GM19328 (cell line): ENCODE measurements at regions not wholly inside any gene's neighbourhood (a gene's known extent, or its start where the extent isn't known, plus 50 kb on each side); places are given as distances from the start of the nearest gene placed in this dataset.
"Not testable (repeated sequence)": the region's sequence is repeated elsewhere in the genome, so short reads cannot be mapped to it uniquely, and the experiment has no call there.

Experiments
- ATAC-seq: cut with Tn5 transposase; IDR thresholded peaks from one replicate; pipeline ENCODE4 v1.9.1; 2021; ENCODE audit warnings: mild to moderate bottlenecking, moderate library complexity; ENCODE audit not compliant: unreplicated experiment

DNA sequence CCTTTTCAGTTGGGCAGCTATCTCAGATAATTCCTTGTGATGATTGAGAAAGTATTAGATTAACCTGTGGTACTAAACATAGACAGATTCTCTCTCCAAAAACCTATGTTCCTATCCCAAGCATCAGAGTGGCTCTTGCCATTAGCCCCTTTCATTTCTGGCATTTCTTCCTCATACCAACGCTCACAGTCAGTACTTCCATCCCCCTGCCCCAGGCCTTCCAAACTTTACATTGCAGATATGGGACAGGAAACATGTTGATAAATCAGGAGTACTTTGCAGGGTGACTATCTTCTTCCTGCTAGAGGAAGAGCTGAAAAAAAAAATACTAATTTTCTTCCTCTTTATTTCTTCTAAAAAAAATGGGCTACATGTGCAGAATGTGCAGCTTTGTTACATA is 442.6 kb upstream of the RGMB start:
- no peak for ATAC-seq

DNA sequence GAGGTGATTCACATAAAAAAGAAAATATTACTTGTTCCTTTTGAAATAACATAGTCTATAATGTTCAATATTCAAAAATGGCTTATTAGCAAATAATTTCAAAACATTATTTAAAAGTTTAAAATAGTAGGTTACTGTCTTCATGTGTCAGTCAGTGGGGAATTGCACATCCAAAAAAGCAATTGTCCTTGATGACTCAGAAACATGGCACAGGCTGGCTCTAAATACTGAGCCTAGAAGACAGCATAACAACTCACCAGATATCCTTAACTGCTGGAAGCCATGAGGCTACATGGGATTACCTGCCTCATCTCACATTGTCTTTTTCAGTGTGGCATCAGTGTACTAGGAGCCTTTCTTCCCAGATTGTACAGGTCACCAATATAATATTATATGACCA is 439.5 kb upstream of the RGMB start:
- ATAC-seq = no peak

DNA sequence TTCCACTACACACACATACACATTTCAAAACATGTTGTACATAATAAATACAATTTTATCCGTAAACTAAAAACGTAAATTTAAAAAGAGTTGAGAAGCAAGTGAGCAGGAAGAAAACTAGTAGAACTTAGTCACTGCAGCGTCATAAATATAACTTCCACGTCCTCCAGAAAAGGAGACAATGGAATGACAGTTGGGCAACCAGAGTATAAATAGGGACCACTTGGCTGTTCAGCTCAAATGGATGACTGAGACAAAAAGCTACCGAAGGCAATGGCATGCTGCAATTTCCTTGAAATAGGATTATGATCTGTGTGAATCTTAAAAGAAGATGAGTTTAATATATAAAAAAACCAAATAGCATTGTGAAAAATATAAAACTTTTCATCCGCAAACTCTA is 438.5 kb upstream of the RGMB start:
- no peak for ATAC-seq

DNA sequence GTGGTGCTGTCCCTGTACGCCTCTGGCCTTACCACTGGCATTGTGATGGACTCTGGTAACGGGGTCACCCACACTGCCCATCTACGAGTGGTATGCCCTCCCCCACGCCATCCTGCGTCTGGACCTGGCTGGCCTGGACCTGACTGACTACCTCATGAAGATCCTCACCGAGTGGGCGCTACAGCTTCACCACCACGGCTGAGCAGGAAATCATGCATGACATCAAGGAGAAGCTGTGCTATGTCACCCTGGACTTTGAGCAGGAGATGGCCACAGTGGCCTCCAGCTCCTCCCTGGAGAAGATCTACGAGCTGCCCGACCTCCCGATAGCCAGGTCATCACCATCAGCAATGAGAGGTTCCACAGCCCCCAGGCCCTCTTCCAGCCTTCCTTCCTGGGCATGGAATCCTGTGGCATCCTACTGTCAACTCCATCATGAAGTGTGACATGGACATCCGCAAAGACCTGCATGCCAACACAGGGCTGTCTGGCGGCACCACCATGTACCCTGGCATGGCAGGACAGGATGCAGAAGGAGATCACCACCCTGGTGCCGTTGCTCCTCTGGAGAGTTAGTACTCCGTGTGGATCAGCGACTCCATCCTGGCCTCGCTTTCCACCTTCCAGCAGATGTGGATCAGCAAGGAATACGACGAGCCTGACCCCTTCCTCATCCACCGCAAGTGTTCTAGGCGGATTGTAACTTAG is 434.2 kb upstream of the RGMB start:
- ATAC-seq = no peak

DNA sequence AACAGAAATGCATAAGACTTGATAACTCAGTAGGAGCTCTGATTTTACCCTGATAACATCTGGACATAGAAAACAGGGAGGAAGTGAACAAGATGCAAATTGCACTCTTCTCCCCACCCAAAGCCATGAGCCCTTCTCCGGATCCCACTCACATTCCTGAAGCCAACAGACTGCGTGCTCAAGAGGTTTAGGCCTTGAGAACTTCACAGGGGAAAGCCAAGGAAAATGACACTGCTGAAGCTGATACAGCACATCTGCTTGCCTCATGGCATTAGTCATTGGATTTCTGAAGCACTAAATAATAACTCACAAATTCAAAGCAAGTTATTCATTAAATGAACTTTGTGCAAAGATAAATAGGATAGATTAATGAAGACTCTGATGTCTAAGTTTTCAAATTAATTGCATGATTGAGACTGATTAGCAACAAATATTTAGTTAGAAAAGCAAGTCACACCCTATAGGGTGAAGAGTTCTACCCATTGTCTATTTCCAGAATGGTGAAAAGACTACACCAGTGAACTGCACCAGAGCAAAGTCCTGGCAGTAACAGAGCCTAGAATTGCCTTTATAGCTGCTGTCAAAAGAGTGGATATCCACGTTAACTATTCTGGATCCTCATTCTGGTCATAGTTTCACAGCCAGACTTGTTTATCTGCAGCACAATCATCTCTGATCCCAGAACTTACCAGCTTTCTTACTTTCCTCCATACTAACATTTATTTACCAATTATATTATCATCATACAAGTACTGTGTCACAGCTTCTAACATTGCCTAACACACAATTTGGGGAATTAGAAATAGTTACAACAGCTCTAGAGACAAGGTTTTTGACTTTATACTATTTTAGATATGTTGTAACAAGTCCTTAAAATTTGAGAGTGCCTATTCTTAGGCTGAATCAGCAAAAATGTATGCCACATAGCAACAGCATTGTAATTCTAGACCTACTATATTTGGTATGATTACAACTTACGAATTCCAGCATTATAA is 432.1 kb upstream of the RGMB start:
- ATAC-seq = no peak

- not testable (repeated sequence) for ATAC-seq
Measured at GRCh38 chr5:98342958-98343660, 430.4 kb upstream of the RGMB start.

GRCh38 chr5:98349251-98349989 is 424.0 kb upstream of the RGMB start:
- no peak for ATAC-seq

DNA sequence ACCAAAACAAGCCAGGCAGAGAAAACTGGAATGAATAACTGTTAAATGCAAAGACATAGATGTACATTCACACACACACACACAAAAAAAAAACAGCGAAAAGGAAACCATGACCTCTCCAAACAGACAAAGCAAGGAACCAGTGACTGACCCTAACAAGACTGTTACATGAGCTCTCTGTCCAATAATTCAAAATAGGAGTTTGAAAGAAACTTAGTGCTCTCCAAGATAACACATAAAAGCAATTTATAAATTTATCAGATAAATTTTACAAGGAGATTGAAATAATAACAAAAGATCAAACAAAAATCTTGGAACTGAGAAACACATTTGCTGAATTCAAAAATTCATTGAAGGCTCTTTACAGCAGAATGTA is 423.5 kb upstream of the RGMB start:
- ATAC-seq = no peak

- ATAC-seq = no peak
Measured at GRCh38 chr5:98354922-98355321, 418.5 kb upstream of the RGMB start.

- no peak for ATAC-seq
Measured at GRCh38 chr5:98360548-98360947, 412.9 kb upstream of the RGMB start.

GRCh38 chr5:98363157-98363556 is 410.3 kb upstream of the RGMB start:
- no peak for ATAC-seq

DNA sequence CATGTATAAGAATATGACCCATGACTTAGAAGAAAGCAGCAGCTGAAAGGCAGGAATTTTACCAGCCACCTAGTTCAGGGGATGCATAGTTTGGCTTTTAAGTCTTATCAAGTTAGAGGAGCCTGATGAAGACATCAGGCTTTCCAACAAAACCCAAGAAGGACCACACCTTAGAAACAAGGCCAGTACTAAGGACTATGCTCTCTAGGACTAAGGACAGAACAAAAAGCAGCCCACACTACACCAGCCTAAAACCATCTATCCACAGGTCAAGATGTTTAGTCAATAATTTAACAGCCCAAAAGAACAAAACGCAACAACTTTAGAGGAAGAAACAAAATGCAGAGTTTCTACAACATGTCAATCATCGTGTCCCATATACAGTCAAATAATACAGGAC is 408.9 kb upstream of the RGMB start:
- no peak for ATAC-seq

DNA sequence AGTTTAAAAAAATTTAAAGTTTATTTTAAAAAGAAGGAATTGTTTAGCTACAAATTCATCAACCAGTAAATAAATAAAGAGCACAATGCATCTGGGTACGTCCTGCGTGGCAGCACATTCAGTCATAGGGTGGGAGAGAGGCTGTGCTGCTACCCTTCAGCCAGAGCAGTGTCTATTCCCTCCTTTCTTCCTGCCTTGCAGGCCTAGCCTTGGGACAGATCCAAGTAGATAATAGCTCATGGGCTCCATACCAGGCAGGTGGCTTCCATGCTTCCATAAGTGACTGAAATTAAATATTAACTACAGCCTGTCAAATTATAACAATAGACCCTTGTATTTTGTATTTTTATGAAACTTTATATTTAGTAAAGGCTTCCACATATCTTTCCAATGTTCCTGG is 408.3 kb upstream of the RGMB start:
- no peak for ATAC-seq

- ATAC-seq = no peak
Measured at GRCh38 chr5:98368141-98368540, 405.3 kb upstream of the RGMB start.

GRCh38 chr5:98372351-98372750 is 401.1 kb upstream of the RGMB start:
- ATAC-seq = no peak

GRCh38 chr5:98391921-98392625 is 381.4 kb upstream of the RGMB start:
- ATAC-seq = no peak

DNA sequence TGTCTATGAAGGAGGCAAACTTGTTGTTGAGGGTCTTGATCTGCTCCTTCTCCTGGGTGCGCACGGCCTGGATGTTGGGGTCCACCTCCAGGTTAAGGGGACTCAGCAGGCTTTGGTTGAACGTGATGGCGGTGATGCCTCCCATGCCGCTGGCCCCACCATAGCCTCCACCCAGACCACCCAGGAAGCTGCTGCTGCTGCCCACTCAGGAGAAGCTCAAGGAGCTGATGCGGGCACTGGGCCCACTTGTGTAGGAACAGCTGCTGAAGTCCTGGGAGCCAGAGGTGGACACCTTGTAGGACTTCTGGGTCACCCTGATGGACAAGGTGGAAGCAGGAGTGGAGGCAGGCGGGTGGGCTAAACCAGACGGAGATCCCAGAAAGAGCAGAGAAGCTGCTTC is 380.3 kb upstream of the RGMB start:
- not testable (repeated sequence) for ATAC-seq

- no peak for ATAC-seq
Measured at GRCh38 chr5:98397081-98397480, 376.4 kb upstream of the RGMB start.

DNA sequence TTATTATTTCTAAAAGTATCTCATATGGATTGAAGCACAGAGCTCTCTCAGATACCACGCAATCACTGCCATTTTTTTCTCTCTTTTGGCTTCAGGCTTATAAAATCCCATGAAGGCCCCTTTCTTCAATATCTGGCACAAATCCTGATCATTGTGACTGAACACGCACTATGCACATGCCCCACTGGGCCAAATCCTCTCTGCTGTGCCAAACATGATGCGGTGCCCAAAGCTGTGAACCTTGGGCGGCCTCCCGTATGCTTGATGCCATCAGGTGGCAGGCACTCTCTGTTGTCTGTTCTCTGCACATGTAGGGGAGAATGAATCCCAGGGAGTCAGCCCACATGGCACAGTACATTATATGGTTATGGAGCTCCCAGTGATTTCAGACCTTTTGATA is 375.0 kb upstream of the RGMB start:
- ATAC-seq = no peak

- ATAC-seq = no peak
Measured at GRCh38 chr5:98401656-98402055, 371.8 kb upstream of the RGMB start.
